ENCODE measurements at regions not wholly inside any gene's neighbourhood (a gene's known extent, or its start where the extent isn't known, plus 50 kb on each side); places are given as distances from the start of the nearest gene placed in this dataset.

- Histone ChIP-seq H3K79me2 (ENCODE audit: insufficient read depth, low read length) (no peaks in the 10 kb centered on the region), H3K36me3 (ENCODE audit: insufficient read depth, low read length) (no peaks in the 10 kb centered on the region), H3K4me3 (ENCODE audit: low read depth, low read length, poor library complexity, severe bottlenecking) (no peak overlapping the region), H2AFZ (ENCODE audit: low read length) (no peak overlapping the region), H3K9ac (ENCODE audit: low read length) (no peak overlapping the region), H3K4me1 (ENCODE audit: insufficient read depth, low read length, severe bottlenecking) (no peaks in the 10 kb centered on the region), H3K4me2 (ENCODE audit: low read length) (no peak overlapping the region), H3K9me3 (ENCODE audit: low read length) (no peaks in the 10 kb centered on the region), H3K27ac (ENCODE audit: low read depth, low read length, poor library complexity, severe bottlenecking) (no peak overlapping the region), H3F3A (ENCODE audit: insufficient read depth, low read length) (no peaks in the 10 kb centered on the region), H3K27me3 (ENCODE audit: insufficient read depth, low read length) (no peaks in the 10 kb centered on the region), H4K20me1 (ENCODE audit: insufficient read depth, low read length) (no peaks in the 10 kb centered on the region), H3K9me2 (ENCODE audit: low read depth, low read length) (no peaks in the 10 kb centered on the region; the same call in 1 of the 2 replicates)
- TF ChIP-seq, protein P1, sequence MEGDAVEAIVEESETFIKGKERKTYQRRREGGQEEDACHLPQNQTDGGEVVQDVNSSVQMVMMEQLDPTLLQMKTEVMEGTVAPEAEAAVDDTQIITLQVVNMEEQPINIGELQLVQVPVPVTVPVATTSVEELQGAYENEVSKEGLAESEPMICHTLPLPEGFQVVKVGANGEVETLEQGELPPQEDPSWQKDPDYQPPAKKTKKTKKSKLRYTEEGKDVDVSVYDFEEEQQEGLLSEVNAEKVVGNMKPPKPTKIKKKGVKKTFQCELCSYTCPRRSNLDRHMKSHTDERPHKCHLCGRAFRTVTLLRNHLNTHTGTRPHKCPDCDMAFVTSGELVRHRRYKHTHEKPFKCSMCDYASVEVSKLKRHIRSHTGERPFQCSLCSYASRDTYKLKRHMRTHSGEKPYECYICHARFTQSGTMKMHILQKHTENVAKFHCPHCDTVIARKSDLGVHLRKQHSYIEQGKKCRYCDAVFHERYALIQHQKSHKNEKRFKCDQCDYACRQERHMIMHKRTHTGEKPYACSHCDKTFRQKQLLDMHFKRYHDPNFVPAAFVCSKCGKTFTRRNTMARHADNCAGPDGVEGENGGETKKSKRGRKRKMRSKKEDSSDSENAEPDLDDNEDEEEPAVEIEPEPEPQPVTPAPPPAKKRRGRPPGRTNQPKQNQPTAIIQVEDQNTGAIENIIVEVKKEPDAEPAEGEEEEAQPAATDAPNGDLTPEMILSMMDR (IDR thresholded peaks at IDR 0.05; ENCODE audit: low read length), result no peak
- no peak for TF ChIP-seq EZH2 (IDR thresholded peaks at IDR 0.05; ENCODE audit: borderline replicate concordance, low read length)
These were observed 826.3 kb downstream of the EFNB2 start for GRCh38 chr13:105709181-105709580.

- TF ChIP-seq EZH2 (IDR thresholded peaks at IDR 0.05; ENCODE audit: borderline replicate concordance, low read length), result no peak
- TF ChIP-seq, protein P1 (IDR thresholded peaks at IDR 0.05; ENCODE audit: low read length), result no peak
- no peak overlapping the region for H2AFZ ChIP-seq (ENCODE audit: low read length)
- no peaks in the 10 kb centered on the region for H3F3A ChIP-seq (ENCODE audit: insufficient read depth, low read length)
- H3K9me2 ChIP-seq (ENCODE audit: low read depth, low read length), result no peaks in the 10 kb centered on the region
- H3K27me3 ChIP-seq (ENCODE audit: insufficient read depth, low read length), result no peaks in the 10 kb centered on the region
- H3K9me3 ChIP-seq (ENCODE audit: low read length), result no peaks in the 10 kb centered on the region
- no peaks in the 10 kb centered on the region for H3K79me2 ChIP-seq (ENCODE audit: insufficient read depth, low read length)
- H3K27ac ChIP-seq (ENCODE audit: low read depth, low read length, poor library complexity, severe bottlenecking), result no peak overlapping the region
- H3K4me1 ChIP-seq (ENCODE audit: insufficient read depth, low read length, severe bottlenecking), result no peaks in the 10 kb centered on the region
- no peak overlapping the region for H3K4me2 ChIP-seq (ENCODE audit: low read length)
- H3K36me3 ChIP-seq (ENCODE audit: insufficient read depth, low read length), result no peaks in the 10 kb centered on the region
- no peak overlapping the region for H3K4me3 ChIP-seq (ENCODE audit: low read depth, low read length, poor library complexity, severe bottlenecking)
- no peak overlapping the region for H3K9ac ChIP-seq (ENCODE audit: low read length)
- no peaks in the 10 kb centered on the region for H4K20me1 ChIP-seq (ENCODE audit: insufficient read depth, low read length)
These were observed 831.6 kb downstream of the EFNB2 start for GRCh38 chr13:105703843-105704242.

- H3F3A ChIP-seq (ENCODE audit: insufficient read depth, low read length), result no peaks in the 10 kb centered on the region
- H3K79me2 ChIP-seq (ENCODE audit: insufficient read depth, low read length), result no peaks in the 10 kb centered on the region
- no peak overlapping the region for H2AFZ ChIP-seq (ENCODE audit: low read length)
- H4K20me1 ChIP-seq (ENCODE audit: insufficient read depth, low read length), result no peaks in the 10 kb centered on the region
- TF ChIP-seq, protein P1 (IDR thresholded peaks at IDR 0.05; ENCODE audit: low read length), result no peak
- TF ChIP-seq EZH2 (IDR thresholded peaks at IDR 0.05; ENCODE audit: borderline replicate concordance, low read length), result no peak
- no peaks in the 10 kb centered on the region for H3K36me3 ChIP-seq (ENCODE audit: insufficient read depth, low read length)
- no peak overlapping the region for H3K9ac ChIP-seq (ENCODE audit: low read length)
- no peaks in the 10 kb centered on the region for H3K4me1 ChIP-seq (ENCODE audit: insufficient read depth, low read length, severe bottlenecking)
- H3K27me3 ChIP-seq (ENCODE audit: insufficient read depth, low read length), result no peaks in the 10 kb centered on the region
- no peak overlapping the region for H3K4me3 ChIP-seq (ENCODE audit: low read depth, low read length, poor library complexity, severe bottlenecking)
- H3K9me3 ChIP-seq (ENCODE audit: low read length), result no peaks in the 10 kb centered on the region
- no peak overlapping the region for H3K4me2 ChIP-seq (ENCODE audit: low read length)
- H3K27ac ChIP-seq (ENCODE audit: low read depth, low read length, poor library complexity, severe bottlenecking), result no peak overlapping the region
- no peaks in the 10 kb centered on the region for H3K9me2 ChIP-seq (ENCODE audit: low read depth, low read length)
These were observed 833.0 kb downstream of the EFNB2 start for GRCh38 chr13:105702441-105702840.
